ENCODE measurements at regions not wholly inside any gene's neighbourhood (a gene's known extent, or its start where the extent isn't known, plus 50 kb on each side); places are given as distances from the start of the nearest gene placed in this dataset.

DNA sequence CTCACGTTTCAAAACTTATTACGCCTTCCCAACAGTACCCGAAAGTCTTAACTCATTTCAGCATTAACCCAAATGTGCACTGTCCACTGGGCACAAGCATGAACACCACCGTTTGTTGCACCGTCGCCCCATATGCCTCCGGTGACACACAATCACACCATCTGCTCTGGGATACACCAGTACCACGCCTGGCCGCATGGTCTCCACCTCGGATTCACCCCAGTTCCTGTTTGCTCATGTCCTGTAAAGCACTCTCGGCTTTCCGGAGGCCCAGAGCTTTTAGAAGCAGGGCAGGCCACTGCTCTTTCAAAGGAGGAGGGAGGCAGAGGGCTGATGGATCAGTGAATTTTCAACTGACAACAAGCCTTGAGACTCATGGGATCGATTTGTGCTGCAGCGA lies 1570.0 kb upstream of the DEFB115 start:
- no peaks in the 10 kb centered on the region for H3K9me3 ChIP-seq (ENCODE audit: insufficient read depth, low read length)

DNA sequence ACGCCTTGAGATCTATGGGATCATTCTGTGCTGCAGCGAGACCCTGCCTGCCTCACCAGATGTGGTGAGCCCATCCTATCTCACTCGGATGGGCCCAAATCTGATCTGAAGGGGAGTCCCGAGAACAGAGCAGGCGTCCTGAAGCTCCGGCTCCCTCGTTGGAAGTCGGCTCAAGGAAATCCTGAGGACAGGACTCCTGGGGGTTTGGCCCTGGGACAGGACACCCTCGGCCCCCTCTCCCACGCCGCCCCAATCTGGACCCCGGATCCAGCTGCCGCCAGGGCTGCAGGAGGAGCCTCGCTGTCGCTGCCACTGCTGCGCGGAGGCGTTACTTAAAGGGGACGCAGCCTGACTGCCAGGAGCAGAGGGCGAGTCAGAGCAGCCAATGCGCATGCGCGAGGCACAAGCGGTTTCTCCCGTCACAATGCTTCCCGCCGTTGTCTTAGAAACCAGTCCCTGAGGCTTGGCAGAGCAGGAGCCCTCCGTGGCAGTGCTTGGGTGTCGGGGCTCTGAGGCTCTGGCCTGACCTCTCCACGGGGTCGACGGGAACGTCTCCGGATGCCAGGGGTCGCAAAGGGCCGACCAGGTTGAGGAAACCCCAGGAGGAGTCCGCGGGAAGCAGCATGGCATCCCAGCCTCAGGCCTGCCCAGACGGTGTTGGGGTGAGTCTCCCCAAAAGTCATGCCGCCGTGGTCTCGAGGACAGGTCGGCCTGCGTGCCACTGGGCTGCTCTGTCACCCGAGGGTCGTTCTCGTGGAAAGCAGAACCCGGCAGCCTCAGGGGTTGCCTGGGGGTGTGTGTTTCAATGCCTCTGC lies 1567.8 kb upstream of the DEFB115 start:
- Histone ChIP-seq H3K4me2 (ENCODE audit: low read depth, low read length, poor library complexity, severe bottlenecking) (no peak overlapping the region), H3K36me3 (ENCODE audit: low read length) (no peaks in the 10 kb centered on the region)

More for the DNA sequence above, 1570.0 kb upstream of the DEFB115 start:
- Histone ChIP-seq H3K27ac (ENCODE audit: low read depth, low read length) (no peak overlapping the region), H3K4me3 (ENCODE audit: insufficient read depth, low read length, poor library complexity, severe bottlenecking) (no peak overlapping the region), H3K9me2 (replicated peaks; ENCODE audit: insufficient read depth, low read length) (no peaks in the 10 kb centered on the region), H4K20me1 (ENCODE audit: low read depth, low read length) (no peaks in the 10 kb centered on the region), H3K4me2 (ENCODE audit: low read depth, low read length, poor library complexity, severe bottlenecking) (no peak overlapping the region), H3K79me2 (ENCODE audit: insufficient read depth, low read length) (no peaks in the 10 kb centered on the region), H3K9ac (ENCODE audit: low read length) (no peak overlapping the region), H3K27me3 (ENCODE audit: low read length) (no peaks in the 10 kb centered on the region), H3F3A (ENCODE audit: insufficient read depth) (no peaks in the 10 kb centered on the region), H2AFZ (ENCODE audit: low read depth, low read length, severe bottlenecking) (no peak overlapping the region), H3K36me3 (ENCODE audit: low read length) (no peaks in the 10 kb centered on the region)
- TF ChIP-seq, protein P1, sequence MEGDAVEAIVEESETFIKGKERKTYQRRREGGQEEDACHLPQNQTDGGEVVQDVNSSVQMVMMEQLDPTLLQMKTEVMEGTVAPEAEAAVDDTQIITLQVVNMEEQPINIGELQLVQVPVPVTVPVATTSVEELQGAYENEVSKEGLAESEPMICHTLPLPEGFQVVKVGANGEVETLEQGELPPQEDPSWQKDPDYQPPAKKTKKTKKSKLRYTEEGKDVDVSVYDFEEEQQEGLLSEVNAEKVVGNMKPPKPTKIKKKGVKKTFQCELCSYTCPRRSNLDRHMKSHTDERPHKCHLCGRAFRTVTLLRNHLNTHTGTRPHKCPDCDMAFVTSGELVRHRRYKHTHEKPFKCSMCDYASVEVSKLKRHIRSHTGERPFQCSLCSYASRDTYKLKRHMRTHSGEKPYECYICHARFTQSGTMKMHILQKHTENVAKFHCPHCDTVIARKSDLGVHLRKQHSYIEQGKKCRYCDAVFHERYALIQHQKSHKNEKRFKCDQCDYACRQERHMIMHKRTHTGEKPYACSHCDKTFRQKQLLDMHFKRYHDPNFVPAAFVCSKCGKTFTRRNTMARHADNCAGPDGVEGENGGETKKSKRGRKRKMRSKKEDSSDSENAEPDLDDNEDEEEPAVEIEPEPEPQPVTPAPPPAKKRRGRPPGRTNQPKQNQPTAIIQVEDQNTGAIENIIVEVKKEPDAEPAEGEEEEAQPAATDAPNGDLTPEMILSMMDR (IDR thresholded peaks at IDR 0.05; ENCODE audit: insufficient read depth, low read length, poor library complexity, severe bottlenecking), result no peak
- TF ChIP-seq EZH2phosphoT487 (conservative IDR thresholded peaks at IDR 0.05; ENCODE audit: low read length), result no peak

DNA sequence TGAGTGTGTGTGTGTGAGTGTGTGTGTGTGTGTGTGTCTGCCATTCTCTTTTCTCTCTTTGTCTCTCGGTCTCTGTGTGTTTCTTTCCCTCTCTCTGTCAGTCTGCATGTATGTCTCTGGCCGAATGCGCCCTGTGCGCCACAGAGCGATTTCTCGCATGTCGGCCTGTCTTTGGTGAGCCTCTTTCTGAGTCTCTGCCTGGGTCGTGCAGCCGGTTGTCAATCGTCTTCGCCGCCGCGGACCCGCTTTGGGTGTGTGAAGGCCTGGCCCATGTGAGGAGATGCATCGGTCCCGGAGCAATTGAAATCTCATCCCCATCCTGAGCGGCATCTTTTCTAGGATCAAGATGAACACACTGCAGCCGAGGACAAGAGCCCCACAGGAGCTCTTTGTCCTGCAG lies 1567.2 kb upstream of the DEFB115 start:
- Histone ChIP-seq H3F3A (ENCODE audit: insufficient read depth) (no peaks in the 10 kb centered on the region), H3K27me3 (ENCODE audit: low read length) (no peaks in the 10 kb centered on the region), H3K9me3 (ENCODE audit: insufficient read depth, low read length) (no peaks in the 10 kb centered on the region), H3K27ac (ENCODE audit: low read depth, low read length) (no peak overlapping the region), H4K20me1 (ENCODE audit: low read depth, low read length) (no peaks in the 10 kb centered on the region), H3K9ac (ENCODE audit: low read length) (no peak overlapping the region), H2AFZ (ENCODE audit: low read depth, low read length, severe bottlenecking) (no peak overlapping the region), H3K79me2 (ENCODE audit: insufficient read depth, low read length) (no peaks in the 10 kb centered on the region), H3K4me2 (ENCODE audit: low read depth, low read length, poor library complexity, severe bottlenecking) (no peak overlapping the region), H3K36me3 (ENCODE audit: low read length) (no peaks in the 10 kb centered on the region), H3K4me3 (ENCODE audit: insufficient read depth, low read length, poor library complexity, severe bottlenecking) (no peak overlapping the region), H3K9me2 (replicated peaks; ENCODE audit: insufficient read depth, low read length) (no peaks in the 10 kb centered on the region)
- TF ChIP-seq, protein P1 (IDR thresholded peaks at IDR 0.05; ENCODE audit: insufficient read depth, low read length, poor library complexity, severe bottlenecking), result no peak
- no peak for TF ChIP-seq EZH2phosphoT487 (conservative IDR thresholded peaks at IDR 0.05; ENCODE audit: low read length)

More for the DNA sequence above, 1567.8 kb upstream of the DEFB115 start:
- no peaks in the 10 kb centered on the region for H3K27me3 ChIP-seq (ENCODE audit: low read length)
- H3K9me3 ChIP-seq (ENCODE audit: insufficient read depth, low read length), result no peaks in the 10 kb centered on the region
- H3F3A ChIP-seq (ENCODE audit: insufficient read depth), result no peaks in the 10 kb centered on the region
- no peak overlapping the region for H3K27ac ChIP-seq (ENCODE audit: low read depth, low read length)
- TF ChIP-seq EZH2phosphoT487 (conservative IDR thresholded peaks at IDR 0.05; ENCODE audit: low read length), result no peak
- TF ChIP-seq, protein P1 (IDR thresholded peaks at IDR 0.05; ENCODE audit: insufficient read depth, low read length, poor library complexity, severe bottlenecking), result no peak
- no peaks in the 10 kb centered on the region for H3K9me2 ChIP-seq (replicated peaks; ENCODE audit: insufficient read depth, low read length)
- no peaks in the 10 kb centered on the region for H4K20me1 ChIP-seq (ENCODE audit: low read depth, low read length)
- H3K79me2 ChIP-seq (ENCODE audit: insufficient read depth, low read length), result no peaks in the 10 kb centered on the region
- H3K9ac ChIP-seq (ENCODE audit: low read length), result no peak overlapping the region
- no peak overlapping the region for H3K4me3 ChIP-seq (ENCODE audit: insufficient read depth, low read length, poor library complexity, severe bottlenecking)
- H2AFZ ChIP-seq (ENCODE audit: low read depth, low read length, severe bottlenecking), result no peak overlapping the region

All from SU-DHL-6 (cell line).